ENCODE measurements at regions not wholly inside any gene's neighbourhood (a gene's known extent, or its start where the extent isn't known, plus 50 kb on each side); places are given as distances from the start of the nearest gene placed in this dataset.

GRCh38 chr11:112628676-112629075, 332.5 kb upstream of the NCAM1 start:
- Histone ChIP-seq H3K4me3 (no peak overlapping the region), H3K27ac (no peak overlapping the region), H3K27me3 (no peaks in the 10 kb centered on the region), H3K36me3 (ENCODE audit: low read depth, missing control alignments) (no peaks in the 10 kb centered on the region), H3K9me3 (no peaks in the 10 kb centered on the region), H3K4me1 (no peaks in the 10 kb centered on the region)
- intact Hi-C loops (cut with DNase I; ENCODE audit: low total_unique reads), result no loop called here
- DNase-seq, result no peak
- WGBS, 2 donors, result 83 to 87% methylated on average over 3 of the region's 3 CpGs
- TF ChIP-seq, protein P1, sequence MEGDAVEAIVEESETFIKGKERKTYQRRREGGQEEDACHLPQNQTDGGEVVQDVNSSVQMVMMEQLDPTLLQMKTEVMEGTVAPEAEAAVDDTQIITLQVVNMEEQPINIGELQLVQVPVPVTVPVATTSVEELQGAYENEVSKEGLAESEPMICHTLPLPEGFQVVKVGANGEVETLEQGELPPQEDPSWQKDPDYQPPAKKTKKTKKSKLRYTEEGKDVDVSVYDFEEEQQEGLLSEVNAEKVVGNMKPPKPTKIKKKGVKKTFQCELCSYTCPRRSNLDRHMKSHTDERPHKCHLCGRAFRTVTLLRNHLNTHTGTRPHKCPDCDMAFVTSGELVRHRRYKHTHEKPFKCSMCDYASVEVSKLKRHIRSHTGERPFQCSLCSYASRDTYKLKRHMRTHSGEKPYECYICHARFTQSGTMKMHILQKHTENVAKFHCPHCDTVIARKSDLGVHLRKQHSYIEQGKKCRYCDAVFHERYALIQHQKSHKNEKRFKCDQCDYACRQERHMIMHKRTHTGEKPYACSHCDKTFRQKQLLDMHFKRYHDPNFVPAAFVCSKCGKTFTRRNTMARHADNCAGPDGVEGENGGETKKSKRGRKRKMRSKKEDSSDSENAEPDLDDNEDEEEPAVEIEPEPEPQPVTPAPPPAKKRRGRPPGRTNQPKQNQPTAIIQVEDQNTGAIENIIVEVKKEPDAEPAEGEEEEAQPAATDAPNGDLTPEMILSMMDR (IDR thresholded peaks at IDR 0.05), result no peak
- TF ChIP-seq POLR2A (IDR thresholded peaks at IDR 0.05), result no peak

- no peak for DNase-seq
- no peaks in the 10 kb centered on the region for H3K27me3 ChIP-seq
- H3K36me3 ChIP-seq (ENCODE audit: low read depth, missing control alignments), result no peaks in the 10 kb centered on the region
- WGBS, 2 donors, result 85 to 86% methylated on average over 2 of the region's 2 CpGs
- TF ChIP-seq POLR2A (IDR thresholded peaks at IDR 0.05), result no peak
- TF ChIP-seq, protein P1 (IDR thresholded peaks at IDR 0.05), result no peak
- no peak overlapping the region for H3K4me3 ChIP-seq
- no peaks in the 10 kb centered on the region for H3K9me3 ChIP-seq
- intact Hi-C loops (cut with DNase I; ENCODE audit: low total_unique reads), result no loop called here
- no peaks in the 10 kb centered on the region for H3K4me1 ChIP-seq
- no peak overlapping the region for H3K27ac ChIP-seq
Observed at GRCh38 chr11:112630496-112630895, 330.7 kb upstream of the NCAM1 start.

DNA sequence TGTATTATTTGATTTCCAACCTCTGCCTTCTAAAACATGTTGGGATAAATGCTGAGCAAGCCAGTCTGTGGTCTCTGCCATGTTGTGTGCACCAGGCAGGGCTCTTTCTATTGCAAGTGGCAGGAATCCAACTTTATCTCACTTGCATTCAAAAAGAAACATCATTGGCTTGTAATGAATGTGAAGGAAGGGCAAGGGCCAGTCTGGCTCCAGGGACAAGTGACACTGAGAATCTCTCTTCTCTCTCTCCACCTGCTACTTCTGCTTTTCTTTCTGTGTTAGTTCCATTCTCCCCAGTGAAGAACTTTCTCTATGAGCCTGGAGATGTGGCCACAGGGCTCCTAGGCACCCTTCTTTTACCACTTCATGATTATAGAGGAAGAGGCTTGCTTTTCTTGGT, 329.9 kb upstream of the NCAM1 start:
- Histone ChIP-seq H3K36me3 (ENCODE audit: low read depth, missing control alignments) (no peaks in the 10 kb centered on the region), H3K4me1 (no peaks in the 10 kb centered on the region), H3K9me3 (no peaks in the 10 kb centered on the region), H3K27me3 (no peaks in the 10 kb centered on the region), H3K4me3 (no peak overlapping the region), H3K27ac (no peak overlapping the region)
- intact Hi-C loops (cut with DNase I; ENCODE audit: low total_unique reads), result no loop called here
- no peak for DNase-seq
- TF ChIP-seq, protein P1 (IDR thresholded peaks at IDR 0.05), result no peak
- TF ChIP-seq POLR2A (IDR thresholded peaks at IDR 0.05), result no peak

GRCh38 chr11:112632866-112633505, 328.2 kb upstream of the NCAM1 start:
- TF ChIP-seq, protein P1 (IDR thresholded peaks at IDR 0.05), result no peak
- TF ChIP-seq POLR2A (IDR thresholded peaks at IDR 0.05), result no peak
- H3K4me3 ChIP-seq, result no peak overlapping the region
- H3K4me1 ChIP-seq, result no peaks in the 10 kb centered on the region
- no peaks in the 10 kb centered on the region for H3K9me3 ChIP-seq
- intact Hi-C loops (cut with DNase I; ENCODE audit: low total_unique reads), result no loop called here
- H3K27me3 ChIP-seq, result no peaks in the 10 kb centered on the region
- WGBS, 2 donors, result 76 to 82% methylated on average over 5 of the region's 5 CpGs
- no peak for DNase-seq
- H3K36me3 ChIP-seq (ENCODE audit: low read depth, missing control alignments), result no peaks in the 10 kb centered on the region
- no peak overlapping the region for H3K27ac ChIP-seq

GRCh38 chr11:112634551-112634950, 326.7 kb upstream of the NCAM1 start:
- H3K27me3 ChIP-seq, result no peaks in the 10 kb centered on the region
- TF ChIP-seq POLR2A (IDR thresholded peaks at IDR 0.05), result no peak
- TF ChIP-seq, protein P1 (IDR thresholded peaks at IDR 0.05), result no peak
- H3K27ac ChIP-seq, result no peak overlapping the region
- H3K4me3 ChIP-seq, result no peak overlapping the region
- no peaks in the 10 kb centered on the region for H3K9me3 ChIP-seq
- 73 to 76% methylated on average over 6 of the region's 6 CpGs for WGBS, 2 donors
- no peak for DNase-seq
- H3K36me3 ChIP-seq (ENCODE audit: low read depth, missing control alignments), result no peaks in the 10 kb centered on the region
- no peaks in the 10 kb centered on the region for H3K4me1 ChIP-seq
- intact Hi-C loops (cut with DNase I; ENCODE audit: low total_unique reads), result no loop called here

All from testis (tissue), 2 donors.